ENCODE measurements at regions not wholly inside any gene's neighbourhood (a gene's known extent, or its start where the extent isn't known, plus 50 kb on each side); places are given as distances from the start of the nearest gene placed in this dataset.
"Not testable (repeated sequence)": the region's sequence is repeated elsewhere in the genome, so short reads cannot be mapped to it uniquely, and the experiment has no call there.

DNA sequence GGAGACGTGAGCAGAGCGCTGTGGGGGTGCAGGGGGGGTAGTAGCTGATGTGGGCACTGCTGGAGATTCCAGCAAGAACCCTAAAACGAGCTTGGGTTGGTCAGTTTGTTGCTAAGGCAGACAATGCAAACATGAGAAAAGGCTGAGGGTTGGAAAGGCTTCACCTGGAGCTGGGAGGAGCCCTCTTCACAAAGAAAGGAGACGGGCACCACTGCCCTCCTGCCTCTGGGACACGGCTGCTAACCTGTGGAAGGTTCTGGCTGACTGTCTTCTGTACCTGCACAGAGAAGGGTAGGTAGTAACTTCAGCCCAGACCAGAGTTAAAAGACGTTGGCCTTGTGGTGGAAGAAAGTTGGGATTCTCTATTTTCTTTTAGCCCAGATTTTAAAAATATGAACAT lies 108.7 kb downstream of the SUCLA2 start:
- DNase-seq, result no peak

DNA sequence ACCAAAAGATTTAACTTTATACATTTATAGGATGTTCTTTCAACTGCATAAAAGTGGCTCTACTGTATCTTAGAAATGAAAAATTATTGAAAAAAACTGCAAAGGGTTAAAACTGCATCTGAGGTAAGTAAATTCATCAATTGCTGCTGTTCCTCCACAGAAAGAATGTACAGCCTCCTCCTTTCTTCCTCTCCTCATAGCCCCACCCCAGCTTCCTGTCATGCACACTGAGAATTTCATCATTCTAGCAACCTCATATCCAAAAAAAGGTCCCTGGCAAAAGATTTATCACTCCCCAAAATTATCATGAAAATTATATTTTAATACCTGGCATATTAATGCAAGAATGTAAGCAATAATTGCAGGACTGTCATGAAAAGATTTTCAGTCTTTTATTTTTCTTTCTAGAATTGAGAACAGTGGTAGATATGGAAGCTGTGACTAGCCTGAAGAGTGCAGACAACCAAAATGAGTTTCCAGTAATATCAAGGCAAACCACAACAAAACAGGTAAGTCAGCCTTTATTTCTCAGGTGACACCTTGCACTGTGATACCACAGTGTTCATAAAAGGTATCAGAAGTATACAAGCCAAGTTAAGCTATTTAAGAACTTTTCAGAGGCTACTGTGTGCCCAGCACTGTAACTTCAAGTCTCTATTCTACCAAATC lies 110.8 kb downstream of the SUCLA2 start:
- DNase-seq, result no peak

DNA sequence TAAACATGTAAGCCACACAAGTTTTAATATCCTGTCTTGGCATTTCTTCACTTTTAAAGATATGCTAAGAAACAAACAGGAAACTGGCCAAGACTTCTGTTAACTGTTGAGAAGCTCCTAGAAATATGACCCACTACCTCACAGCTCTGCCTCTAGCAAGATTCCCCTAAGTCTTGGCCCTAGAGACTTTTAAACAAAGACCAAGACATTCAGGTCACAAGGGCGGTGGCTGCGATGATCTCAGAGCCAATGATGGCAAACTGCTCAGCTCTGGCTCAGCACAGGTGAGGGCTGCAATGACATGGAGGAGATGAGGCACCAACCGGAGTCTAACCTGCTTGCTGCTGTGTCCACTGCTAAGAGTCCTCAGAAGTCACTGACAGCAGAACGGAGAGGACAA lies 114.8 kb downstream of the SUCLA2 start:
- DNase-seq, result no peak

DNA sequence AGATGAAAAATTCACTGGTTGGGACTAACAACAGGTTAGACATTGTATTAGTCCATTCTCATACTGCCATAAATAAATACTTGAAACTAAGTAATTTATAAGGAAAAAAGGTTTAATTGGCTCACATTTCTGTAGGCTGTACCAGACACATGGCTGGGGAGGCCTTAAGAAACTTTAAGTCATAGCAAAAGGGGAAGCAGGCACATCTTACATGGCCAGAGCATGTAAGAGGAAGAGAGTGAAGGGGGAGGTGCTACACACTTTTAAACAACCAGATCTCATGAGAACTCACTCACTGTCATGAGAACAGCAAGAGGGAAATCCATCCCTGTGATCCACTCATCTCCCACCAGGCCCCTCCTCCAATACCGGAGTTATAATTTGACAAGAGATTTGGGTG lies 125.9 kb downstream of the SUCLA2 start:
- no peak for DNase-seq

DNA sequence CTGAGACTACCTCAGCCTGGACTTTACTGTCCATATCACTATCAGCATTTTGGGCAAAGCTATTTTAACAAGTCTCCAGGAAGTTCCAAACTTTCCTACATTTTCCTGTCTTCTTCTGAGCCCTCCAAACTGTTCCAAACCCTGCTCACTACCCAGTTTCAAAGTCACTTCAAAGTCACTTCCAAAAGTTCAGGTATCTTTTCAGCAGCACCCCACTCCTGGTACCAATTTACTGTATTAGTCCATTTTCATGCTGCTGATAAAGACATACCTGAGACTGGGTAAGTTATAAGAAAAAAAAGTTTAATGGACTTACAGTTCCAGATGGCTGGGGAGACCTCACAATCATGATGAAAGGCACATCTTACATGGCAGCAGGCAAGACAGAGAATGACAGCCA lies 127.1 kb downstream of the SUCLA2 start:
- not testable (repeated sequence) for DNase-seq

DNA sequence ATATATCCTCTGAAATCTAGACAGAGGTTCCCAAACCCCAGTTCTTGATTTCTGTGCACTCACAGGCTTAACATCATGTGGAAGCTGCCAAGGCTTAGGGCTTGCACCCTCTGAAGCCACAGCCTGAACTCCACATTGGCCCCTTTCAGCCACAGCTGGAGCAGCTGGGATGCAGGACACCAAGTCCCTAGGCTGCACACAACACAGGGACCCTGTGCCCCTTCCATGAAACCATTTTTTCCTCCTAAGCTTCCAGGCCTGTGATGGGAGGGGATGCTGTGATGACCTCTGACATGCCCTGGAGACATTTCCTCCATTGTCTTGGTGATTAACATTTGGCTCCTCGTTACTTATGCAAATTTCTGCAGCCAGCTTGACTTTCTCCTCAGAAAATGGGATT lies 127.8 kb downstream of the SUCLA2 start:
- not testable (repeated sequence) for DNase-seq

DNA sequence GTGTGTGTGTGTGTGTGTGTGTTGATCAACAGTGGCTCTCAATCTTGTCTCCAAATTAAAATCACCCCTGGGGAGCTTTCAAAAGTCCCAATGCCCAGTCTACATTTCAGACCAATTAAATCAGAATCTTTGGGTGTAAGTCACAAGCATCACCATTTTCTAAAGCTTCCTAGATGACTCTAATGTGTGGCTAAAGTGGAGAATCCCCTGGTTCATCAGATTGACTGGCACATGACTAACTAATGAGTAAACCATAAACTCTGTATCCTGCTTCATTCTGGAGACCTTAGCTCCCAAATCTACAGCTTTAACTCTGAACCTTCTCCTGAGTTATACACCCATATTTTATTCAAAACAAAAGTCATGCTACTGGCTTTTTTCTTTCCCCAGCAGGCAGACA lies 131.3 kb downstream of the SUCLA2 start:
- no peak for DNase-seq

DNA sequence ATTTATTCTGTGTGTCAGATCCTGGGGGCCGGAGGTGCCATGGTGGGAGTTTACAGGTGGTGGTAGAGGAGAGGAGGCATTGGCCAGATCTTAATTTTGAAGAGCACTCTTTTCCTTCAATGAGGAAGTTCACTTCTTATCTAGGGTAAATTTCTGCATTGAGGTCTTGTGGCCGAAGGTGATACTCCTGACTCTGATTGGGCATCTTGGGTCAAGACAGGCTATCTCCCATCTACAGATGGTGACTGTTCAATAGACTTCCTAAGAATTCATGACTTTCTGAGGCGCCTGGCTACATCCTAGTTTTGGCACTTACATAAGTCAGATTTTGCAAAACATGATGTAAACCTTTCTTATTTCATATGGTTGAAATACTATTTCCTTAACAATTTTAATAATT lies 135.2 kb downstream of the SUCLA2 start:
- no peak for DNase-seq

DNA sequence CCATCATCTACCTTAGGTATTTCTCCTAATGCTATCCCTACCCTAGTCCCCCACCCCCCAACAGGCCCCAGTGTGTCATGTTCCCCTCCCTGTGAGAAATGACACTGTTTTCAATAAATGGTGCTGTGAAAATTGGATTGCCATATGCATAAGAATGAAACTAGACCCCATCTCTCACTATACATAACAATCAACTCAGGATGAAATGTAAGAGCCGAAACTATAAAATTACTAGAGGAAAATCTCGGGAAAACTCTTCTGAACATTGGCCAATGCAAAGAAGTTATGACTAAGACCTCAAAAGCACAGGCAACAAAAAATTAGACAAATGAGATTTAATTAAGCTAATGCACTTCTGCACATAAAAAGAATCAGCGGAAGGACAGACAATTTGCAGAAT lies 138.2 kb downstream of the SUCLA2 start:
- DNase-seq, result no peak

DNA sequence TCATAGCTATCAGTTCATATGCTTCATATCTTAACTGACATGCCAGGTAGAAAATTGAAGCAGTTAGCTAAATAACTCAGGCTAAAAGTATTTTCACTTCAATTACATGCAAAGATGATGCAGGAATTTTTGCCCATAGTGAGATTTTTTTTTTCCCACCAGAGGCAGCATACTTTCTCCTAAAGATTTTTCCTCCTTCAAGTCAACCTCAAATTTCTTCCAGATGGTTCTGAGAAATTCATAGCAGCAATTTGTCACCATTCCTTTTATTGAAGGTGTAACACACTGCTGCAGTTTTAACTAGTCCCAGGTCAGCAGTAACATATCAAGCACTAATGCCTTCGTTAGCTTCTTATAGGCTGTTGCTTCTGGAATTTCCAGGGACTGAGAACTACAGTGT lies 141.9 kb downstream of the SUCLA2 start:
- DNase-seq, result no peak

DNA sequence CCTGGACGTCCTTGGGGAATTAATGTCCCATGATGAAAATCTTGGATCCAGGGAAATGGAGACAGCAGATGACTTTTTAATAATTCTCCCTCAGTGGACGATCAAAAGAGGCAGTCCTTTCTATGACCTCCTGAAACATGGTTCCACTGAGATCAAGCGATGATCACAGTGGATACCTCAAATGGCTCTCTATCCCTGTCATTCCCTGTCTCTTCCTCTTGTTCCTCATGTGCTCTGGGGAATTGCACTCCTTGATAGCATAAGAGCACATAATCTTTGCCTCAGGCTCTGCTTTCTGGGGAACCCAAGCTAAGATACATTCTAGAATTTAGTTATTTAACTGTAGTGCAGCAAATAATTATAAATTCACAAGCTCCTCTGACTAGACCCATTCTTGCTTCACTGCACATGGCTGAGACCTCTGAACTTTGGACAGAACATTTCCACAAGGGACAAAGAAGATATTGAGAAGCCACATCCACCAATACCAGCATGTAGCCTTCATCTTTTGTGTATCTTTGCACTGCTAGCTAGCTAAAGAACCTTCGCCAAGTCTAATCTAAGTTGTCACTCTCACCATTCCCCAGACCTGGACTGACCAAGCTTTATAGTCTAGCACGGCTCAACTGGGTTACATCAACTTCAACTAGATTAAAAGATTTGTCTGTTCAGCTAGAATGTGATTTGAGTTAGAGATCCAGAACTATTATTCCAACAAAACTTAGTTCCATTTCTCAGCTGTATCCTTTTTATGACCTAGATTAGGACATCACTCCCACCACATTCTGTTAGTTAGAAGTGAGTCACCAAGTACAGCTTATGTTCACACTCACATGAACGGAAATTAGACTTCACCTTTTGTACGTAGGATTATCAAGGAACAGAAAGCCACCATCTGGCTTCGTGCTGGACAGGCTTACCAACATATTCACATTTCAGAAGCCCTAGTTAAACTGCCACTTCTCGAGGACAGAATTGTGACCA lies 142.7 kb downstream of the SUCLA2 start:
- no peak for DNase-seq

DNA sequence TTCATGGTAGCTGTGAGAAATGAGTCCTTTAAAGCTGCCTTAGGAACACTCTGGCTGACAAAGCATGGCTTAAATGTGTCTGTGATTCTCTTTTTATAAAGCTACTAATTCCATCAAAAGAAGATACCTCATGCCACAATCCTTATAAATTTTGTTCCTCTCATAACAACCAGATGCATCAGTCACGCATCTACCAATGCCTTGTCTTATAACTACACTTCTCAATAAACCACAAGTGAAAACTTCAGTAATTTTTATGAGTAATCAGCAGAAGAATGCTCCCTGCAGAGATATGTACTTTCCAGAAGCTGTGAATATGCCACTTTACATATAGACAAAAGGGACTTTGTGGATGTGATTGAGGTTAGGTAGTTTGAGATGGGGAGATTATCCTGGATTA lies 147.8 kb downstream of the SUCLA2 start:
- no peak for DNase-seq

DNA sequence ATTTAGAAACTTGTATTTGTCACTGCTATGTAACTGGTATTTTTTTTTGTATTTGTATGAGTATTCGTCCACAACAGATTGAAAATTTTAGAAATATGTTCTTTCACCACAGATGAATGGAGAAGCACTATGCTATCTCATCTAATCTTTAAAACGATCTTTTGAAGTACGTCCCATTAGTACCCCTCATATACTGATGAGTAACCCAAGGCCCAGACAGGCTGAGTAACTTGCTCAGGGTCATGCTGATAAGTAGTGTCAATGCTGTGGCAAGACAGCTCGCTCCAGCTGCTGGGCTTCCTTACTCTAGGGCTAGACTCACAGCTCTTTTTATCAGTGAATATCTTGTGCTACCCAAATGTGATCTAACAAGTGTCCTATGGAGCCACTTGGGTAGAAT lies 154.2 kb downstream of the SUCLA2 start:
- DNase-seq, result no peak

DNA sequence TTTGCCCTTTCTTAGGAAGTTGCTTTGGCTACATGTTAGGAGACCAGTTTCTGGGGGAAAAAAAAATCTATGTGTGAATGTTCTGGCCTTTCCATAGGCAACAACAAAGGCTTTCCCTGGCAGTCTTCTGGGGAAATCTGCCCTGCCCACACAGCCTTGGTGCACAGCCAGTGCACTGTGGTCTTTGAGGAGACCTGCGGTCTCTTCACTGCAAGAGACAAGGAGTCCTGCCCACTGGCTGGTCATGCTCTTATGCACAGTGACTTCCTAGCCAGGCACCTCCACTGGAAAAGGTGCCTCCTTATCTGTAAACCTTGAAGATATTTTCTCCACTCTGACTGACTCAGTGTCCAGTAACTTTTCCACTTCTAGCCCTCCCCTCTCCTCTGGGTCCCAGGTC lies 155.1 kb downstream of the SUCLA2 start:
- DNase-seq, result no peak

DNA sequence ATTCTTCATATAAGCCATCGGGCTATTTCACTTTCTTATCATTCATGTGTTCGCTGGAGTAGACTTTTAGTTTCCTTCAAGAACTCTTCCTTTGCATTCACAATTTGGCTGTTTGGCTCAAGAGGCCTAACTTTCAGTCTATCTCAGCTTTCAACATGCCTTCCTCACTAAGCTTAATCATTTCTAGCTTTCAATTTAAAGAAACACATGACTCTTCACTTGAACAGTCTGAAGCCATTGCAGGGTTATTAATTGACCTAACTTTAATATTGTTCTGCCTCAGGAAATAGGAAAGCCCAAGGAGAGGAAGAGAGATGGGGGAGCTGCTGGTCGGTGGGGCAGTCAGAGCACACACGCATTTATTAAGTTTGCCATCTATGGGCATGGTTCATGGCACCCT lies 158.1 kb downstream of the SUCLA2 start:
- no peak for DNase-seq

DNA sequence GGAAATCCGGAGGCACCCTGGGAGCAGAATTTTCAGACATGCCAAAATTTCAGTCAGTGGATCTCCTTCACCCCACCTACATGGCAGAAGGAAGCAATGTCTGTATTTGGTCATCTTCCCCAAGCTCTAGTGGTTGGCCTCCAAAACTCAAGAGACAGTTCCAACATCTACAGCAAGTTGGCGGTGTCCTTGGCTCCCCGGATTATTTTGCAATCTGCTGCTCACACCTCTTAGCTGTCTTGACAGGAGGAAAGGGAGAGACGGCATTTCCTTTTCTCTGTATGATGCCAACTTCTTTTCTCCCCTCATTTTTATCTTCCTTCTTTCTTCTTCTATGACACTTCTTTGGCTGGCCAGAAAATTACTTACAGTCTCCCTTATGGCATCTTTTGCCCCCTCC lies 159.9 kb downstream of the SUCLA2 start:
- DNase-seq, result no peak

DNA sequence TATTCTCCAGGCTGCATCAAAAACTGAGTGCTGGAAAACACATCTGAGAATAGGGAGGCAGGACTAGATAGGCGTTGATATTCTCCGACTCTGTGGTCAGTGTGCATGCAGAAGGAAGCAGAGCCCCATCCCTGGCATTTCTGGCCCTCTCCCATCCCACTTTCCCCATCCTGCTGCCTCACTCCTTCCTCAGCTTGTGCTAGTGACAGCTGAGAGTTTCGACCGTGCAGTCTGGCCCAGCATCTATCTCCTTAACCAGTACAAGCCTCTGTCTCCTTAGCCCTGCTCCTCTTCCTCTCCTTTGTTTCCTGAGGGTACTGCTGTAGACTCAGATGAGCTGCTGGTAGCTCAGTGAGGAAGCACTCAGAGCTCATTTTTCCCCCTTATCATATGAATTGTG lies 163.2 kb downstream of the SUCLA2 start:
- no peak for DNase-seq

DNA sequence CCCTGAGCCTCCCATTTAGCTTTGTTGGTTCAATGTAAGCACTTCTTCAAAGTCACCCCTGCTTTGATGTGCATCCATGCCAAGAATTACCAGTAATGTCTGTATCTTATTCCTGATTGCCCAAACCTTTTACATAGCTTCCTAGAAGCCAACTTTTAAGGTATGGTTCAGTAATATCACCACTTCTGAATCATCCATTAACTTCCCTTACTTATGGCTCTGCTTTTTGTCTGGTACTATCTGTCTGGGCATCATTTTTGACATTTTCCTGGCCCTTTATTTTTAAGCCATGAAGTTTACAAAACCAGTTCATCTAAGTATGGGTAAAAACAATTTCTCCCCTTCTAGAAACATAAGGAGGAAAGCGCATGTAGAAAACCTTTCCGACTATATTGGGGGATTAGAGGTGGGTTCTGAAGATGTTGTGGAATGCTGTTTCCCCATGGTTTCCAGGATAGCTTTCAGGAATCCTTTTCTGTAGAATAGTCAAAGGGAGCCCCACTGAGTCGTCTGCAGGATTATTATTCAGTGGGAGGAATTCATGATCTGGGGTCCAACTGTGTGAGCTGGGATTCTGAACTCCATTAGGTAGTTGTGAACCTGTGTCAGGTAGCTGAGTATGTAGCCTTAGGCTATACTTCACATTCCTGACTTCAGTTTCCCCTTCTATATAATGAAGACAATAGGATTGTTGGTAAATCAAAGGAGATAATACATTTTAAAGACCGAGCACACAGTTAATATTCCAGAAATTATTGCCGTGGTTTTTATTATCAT lies 163.8 kb downstream of the SUCLA2 start:
- DNase-seq, result no peak

DNA sequence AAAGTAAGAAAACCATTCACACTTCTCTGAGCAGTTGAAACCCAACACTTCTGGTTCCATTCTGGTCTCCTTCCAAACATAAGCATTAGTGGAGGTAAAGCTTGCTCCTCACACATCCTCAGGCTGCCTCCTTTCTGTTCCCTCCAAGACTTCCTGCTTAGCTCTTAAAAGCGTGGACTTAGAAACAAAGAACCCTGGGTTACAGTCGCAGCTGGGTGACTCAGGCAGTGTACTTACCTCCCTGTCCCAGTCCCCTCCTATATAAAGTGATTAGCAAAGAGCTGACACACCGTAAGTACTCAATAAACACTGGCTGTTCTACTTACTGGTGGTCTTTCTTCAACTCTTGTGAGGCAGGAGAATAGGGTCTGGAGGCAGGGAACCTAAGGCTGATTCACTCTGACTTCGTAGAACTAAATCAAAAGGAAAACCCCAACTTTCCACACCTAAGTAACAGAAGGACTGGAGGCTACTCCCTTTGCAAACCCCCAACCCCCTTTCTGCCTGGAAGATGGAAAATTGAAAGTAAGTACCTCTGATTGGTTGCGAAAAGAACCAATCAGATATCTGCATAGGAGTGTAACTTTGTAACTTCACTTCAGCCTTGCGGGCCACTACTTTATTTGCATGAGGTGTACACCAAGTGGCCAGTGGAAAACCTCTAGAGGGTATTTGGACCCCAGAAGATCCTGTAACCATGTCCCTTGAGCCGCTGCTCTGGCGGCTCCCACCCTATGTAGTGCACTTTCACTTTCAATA lies 165.4 kb downstream of the SUCLA2 start:
- no peak for DNase-seq

DNA sequence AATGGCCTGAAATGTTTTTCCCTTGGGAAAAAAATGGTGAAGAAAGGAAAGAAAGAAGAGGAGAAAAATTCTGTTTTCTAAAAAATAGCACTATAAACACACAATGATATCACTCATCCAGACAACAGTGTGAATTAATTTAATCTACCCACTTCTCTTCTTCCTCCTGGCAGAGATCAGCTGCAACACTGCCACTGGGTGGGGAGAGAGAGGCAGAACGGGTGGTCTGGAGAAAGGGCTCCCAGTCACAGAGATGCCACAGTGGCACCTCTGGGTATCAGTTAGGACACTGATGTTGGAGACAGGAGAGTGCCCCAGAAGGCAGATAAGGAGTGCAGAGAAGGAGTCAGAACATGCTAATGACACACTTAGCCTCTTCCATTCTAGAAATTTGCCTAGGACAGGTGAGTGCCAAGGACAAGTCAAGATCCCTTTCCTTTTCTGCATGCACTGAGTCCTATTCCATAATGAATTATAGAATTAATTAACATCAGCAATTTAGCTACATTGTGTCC lies 168.6 kb downstream of the SUCLA2 start:
- DNase-seq, result no peak

DNA sequence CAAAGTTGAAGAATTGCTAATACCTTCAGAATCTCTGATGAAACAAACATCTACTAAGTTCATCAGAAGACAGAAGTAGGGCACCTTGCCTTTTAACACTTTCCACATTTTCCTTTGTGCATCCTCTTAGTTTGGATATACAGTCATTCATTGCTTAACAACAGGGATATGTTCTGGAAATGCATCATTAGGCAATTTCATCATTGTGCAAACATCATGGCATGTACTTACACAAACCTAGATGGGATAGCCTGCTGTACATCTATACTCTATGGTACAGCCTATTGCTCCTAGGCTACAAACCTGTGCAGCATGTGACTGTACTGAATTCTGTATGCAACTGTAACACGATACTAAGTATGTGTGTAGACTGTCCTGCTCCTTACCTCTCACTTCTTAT lies 169.8 kb downstream of the SUCLA2 start:
- no peak for DNase-seq

DNA sequence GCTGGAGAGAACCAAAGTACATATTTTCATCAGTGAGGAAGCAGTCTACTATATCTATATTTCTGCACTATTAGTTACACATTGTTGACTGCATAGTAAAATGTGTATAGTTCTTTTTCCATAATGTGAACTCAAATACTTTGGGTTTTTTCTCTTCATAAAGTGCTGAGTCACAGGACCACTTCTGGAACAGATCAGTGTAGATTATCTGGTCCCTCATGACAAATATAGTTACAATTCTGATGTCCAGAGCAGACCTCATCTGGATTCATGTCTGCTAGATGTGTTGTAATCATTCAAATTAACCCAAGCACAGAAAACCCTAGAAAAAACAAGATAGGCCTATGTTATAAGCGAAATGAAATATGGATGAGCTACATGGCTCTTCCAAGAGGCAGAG lies 171.4 kb downstream of the SUCLA2 start:
- DNase-seq, result no peak
